Esophagus (tissue), 2 donors: ENCODE measurements at regions not wholly inside any gene's neighbourhood (a gene's known extent, or its start where the extent isn't known, plus 50 kb on each side); places are given as distances from the start of the nearest gene placed in this dataset.

ENCODE experiments used
- H3K27ac ChIP-seq, 2 donors: one replicate each; pipeline ENCODE4 v1.5.1; 2013; ENCODE audit warnings: low read depth in 2 of 2, mild to moderate bottlenecking in 2 of 2, inconsistent platforms in 1 of 2, low read length in 1 of 2, moderate library complexity in 1 of 2
- H3K27me3 ChIP-seq, 2 donors: one replicate each; pipeline ENCODE4 v1.6.1; 2013; ENCODE audit warnings: low read length in 2 of 2, control low read depth in 1 of 2, mild to moderate bottlenecking in 1 of 2; ENCODE audit not compliant: insufficient read depth in 2 of 2, control insufficient read depth in 1 of 2
- H3K36me3 ChIP-seq, 2 donors: one replicate each; pipeline ENCODE4 v1.6.1; 2013; ENCODE audit warnings: low read length in 1 of 2; ENCODE audit not compliant: control insufficient read depth in 2 of 2, insufficient read depth in 2 of 2
- H3K4me1 ChIP-seq, 2 donors: one replicate each; pipeline ENCODE4 v1.6.1; 2013; ENCODE audit warnings: low read length in 1 of 2; ENCODE audit not compliant: control insufficient read depth in 2 of 2, insufficient read depth in 2 of 2
- H3K4me3 ChIP-seq, 2 donors: one replicate each; pipeline ENCODE4 v1.5.1; 2013; ENCODE audit warnings: low read length in 2 of 2, mild to moderate bottlenecking in 2 of 2, low read depth in 1 of 2, moderate library complexity in 1 of 2
- H3K9me3 ChIP-seq, 2 donors: one replicate each; pipeline ENCODE4 v1.6.1; 2013; ENCODE audit warnings: mild to moderate bottlenecking in 2 of 2, low read depth in 1 of 2, low read length in 1 of 2, moderate library complexity in 1 of 2; ENCODE audit not compliant: control insufficient read depth in 2 of 2, insufficient read depth in 1 of 2
- WGBS, 2 donors: extraction: QIAGEN DNeasy Blood & Tissue Kit; methylation state at CpG; one replicate each; pipeline ENCODE4 v1.1.7; 2013; 5-methylcytosine and 5-hydroxymethylcytosine counted together
- donor health status: healthy with polysubstance abuse.
- donor health status: Bipolar disorder and iron deficiency.

DNA sequence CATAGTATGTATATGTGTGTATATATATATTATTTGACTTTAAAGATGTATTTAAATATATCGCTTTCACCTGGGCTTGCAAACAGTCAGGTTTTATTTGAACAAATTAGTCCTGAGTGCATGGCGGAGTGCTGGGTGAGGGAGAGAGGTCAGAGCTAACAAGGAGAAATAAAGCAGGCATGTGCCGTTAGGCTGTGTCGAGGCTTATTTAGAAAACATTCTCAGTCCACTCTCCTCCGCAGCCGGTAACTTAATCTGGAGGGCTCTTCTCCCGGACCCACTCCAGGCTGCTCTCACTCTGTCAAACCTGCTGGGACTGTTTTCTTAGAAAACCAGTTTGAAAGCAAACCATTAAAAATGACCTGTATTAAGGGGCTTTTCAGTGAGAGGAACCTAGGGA lies 455.9 kb downstream of the MN1 start:
- Histone ChIP-seq H3K27me3 (no peaks in the 10 kb centered on the region), H3K4me3 (no peak overlapping the region), H3K36me3 (no peaks in the 10 kb centered on the region), H3K4me1 (no peaks in the 10 kb centered on the region), H3K27ac (no peak overlapping the region), H3K9me3 (no peaks in the 10 kb centered on the region)
- 80 to 86% methylated on average over 7 of the region's 7 CpGs for WGBS, 2 donors

DNA sequence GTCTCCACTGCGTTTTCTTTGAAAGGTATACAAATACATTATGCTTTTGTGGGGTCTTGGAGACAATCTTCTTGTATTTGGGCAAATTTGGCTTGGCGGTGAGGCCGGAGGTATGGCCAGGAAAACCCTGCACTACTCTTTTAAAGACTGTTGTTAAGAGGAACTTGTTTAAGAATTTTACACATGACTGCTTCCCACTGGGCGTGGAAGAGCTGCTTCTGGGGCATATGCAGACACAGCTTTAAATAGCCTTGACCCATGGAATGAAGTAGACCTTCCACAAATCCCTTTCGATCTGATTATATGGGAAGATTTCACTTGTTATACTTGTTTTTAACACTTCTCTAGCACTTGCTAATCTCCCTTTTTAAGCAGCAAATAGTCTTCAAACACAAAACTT lies 453.6 kb downstream of the MN1 start:
- WGBS, 2 donors, result 49 to 56% methylated on average over 5 of the region's 5 CpGs

DNA sequence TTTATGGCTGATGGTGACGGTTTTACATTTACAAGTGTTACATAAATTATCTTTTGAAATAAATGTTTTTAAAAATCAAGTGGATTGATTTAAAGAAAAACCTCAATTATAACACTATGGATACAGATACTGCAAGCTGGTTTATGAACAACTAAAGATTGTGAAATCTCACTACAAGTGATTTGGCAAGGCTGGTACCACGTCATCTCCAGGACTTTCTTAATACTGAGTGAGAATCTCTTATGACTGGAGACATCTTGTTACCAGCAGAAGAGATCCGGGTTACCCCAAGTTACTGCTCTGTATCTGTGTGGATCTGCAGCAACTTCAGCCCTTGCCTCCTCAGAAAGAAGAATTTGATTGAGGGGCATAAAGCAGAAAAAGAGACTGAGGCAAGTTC lies 452.9 kb downstream of the MN1 start:
- 66 to 68% methylated on average over 3 of the region's 3 CpGs for WGBS, 2 donors
- Histone ChIP-seq H3K9me3 (no peaks in the 10 kb centered on the region), H3K27ac (no peak overlapping the region), H3K4me1 (no peaks in the 10 kb centered on the region), H3K36me3 (no peaks in the 10 kb centered on the region), H3K27me3 (no peaks in the 10 kb centered on the region), H3K4me3 (no peak overlapping the region)

More for the DNA sequence above, 453.6 kb downstream of the MN1 start:
- Histone ChIP-seq H3K27me3 (no peaks in the 10 kb centered on the region), H3K9me3 (no peaks in the 10 kb centered on the region), H3K4me1 (no peaks in the 10 kb centered on the region), H3K27ac (no peak overlapping the region), H3K4me3 (no peak overlapping the region), H3K36me3 (no peaks in the 10 kb centered on the region)

- H3K9me3 ChIP-seq, result peaks cover 0 to 3% of the 10 kb centered on the region in 2 donors
- H3K36me3 ChIP-seq, result no peaks in the 10 kb centered on the region
- no peak overlapping the region for H3K27ac ChIP-seq
- no peaks in the 10 kb centered on the region for H3K27me3 ChIP-seq
- H3K4me3 ChIP-seq, result no peak overlapping the region
- H3K4me1 ChIP-seq, result no peaks in the 10 kb centered on the region
These were observed 452.1 kb downstream of the MN1 start for GRCh38 chr22:27349456-27349855.

DNA sequence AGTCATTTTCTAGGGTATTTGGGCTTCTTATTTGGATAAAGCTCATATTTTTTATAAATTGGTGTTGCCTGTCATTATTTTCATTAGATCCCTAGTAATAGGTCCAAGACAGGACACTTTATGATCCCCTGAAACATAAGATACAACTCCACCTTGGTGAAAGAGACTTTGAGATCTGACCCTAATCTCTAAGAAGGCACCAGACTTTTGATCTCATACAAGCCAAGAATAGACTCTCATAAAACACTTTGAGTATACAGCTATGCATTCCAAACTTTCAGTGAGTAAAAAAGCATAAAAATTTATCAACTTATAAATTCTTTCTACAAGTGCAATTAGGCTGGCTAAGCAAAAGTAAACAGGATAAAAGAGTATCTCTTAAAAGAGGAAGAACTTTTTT lies 451.2 kb downstream of the MN1 start:
- no peaks in the 10 kb centered on the region for H3K36me3 ChIP-seq
- peaks cover 0 to 3% of the 10 kb centered on the region in 2 donors for H3K9me3 ChIP-seq
- H3K27ac ChIP-seq, result no peak overlapping the region

DNA sequence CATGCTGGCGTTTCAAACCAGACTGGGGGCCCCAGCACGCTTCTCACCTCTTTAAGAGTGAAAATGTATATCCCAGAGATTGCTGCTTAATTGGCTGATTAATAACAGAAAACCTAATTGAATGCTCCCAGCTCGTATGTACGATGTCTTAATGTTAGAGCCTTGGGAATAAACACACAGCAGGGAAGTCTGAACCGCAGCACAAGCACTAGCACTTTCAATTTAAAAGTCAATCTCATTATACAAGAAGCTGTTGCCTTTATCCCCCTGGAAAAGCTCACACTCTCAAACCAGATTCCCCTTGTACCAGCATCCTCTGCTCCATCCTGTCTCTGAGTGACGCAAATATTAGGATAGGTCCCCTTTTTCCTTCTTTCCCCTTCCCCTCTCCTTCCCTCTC lies 449.1 kb downstream of the MN1 start:
- no peak overlapping the region for H3K27ac ChIP-seq
- H3K27me3 ChIP-seq, result no peaks in the 10 kb centered on the region
- H3K36me3 ChIP-seq, result no peaks in the 10 kb centered on the region
- 54 to 60% methylated on average over 6 of the region's 6 CpGs for WGBS, 2 donors
- no peak overlapping the region for H3K4me3 ChIP-seq
- peaks cover 0 to 3% of the 10 kb centered on the region in 2 donors for H3K9me3 ChIP-seq
- no peaks in the 10 kb centered on the region for H3K4me1 ChIP-seq

More for the DNA sequence above, 451.2 kb downstream of the MN1 start:
- Histone ChIP-seq H3K27me3 (no peaks in the 10 kb centered on the region), H3K4me3 (no peak overlapping the region), H3K4me1 (no peaks in the 10 kb centered on the region)

GRCh38 chr22:27358096-27358870 lies 443.3 kb downstream of the MN1 start:
- H3K4me1 ChIP-seq, result no peaks in the 10 kb centered on the region
- 71 to 77% methylated on average over 7 of the region's 7 CpGs for WGBS, 2 donors
- no peaks in the 10 kb centered on the region for H3K36me3 ChIP-seq
- H3K27ac ChIP-seq, result no peak overlapping the region
- H3K9me3 ChIP-seq, result peaks cover 0 to 3% of the 10 kb centered on the region in 2 donors
- no peaks in the 10 kb centered on the region for H3K27me3 ChIP-seq
- H3K4me3 ChIP-seq, result no peak overlapping the region

DNA sequence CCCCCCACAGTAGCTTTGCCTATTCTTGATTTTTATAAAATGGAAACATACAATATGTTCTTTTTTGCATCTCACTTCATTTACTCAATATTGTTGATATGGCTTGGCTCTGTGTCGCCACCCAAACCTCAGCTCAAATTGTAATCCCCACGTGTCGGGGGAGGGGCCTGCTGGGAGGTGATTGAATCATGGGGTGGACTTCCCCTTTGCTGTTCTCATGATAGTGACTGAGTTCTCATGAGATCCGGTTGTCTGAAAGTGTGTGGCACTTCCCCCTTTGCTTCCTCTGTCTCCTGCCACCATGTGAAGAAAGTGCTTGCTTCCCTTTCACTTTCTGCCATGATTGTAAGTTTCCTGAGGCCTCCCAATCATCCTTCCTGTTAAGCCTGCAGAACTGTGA lies 431.3 kb downstream of the MN1 start:
- WGBS, 2 donors, result 58 to 69% methylated on average over 4 of the region's 4 CpGs
- H3K4me1 ChIP-seq, result no peaks in the 10 kb centered on the region
- H3K36me3 ChIP-seq, result no peaks in the 10 kb centered on the region
- H3K27ac ChIP-seq, result no peak overlapping the region
- H3K27me3 ChIP-seq, result peaks cover 0 to 2% of the 10 kb centered on the region in 2 donors
- H3K4me3 ChIP-seq, result no peak overlapping the region
- H3K9me3 ChIP-seq, result peaks cover 0 to 2% of the 10 kb centered on the region in 2 donors

DNA sequence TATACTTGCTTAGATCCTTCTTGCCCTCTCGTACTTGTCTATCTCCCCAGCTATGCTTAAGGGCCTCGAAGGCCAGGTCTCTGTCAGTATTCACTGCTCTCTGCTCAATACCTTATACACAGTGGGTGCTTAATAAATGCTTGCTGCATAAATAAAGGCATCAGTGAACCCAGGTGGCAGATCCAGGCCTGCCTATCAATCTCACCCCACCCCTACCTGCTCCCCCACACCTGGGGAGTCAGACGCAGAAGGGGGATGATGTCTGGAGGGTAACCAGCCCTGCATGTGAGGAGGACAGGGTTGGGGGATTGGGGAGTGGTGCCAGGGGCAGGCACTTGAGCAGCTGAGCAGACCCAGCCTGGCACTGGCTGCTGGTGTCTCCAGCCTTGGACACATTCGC lies 430.6 kb downstream of the MN1 start:
- no peak overlapping the region for H3K4me3 ChIP-seq
- H3K27ac ChIP-seq, result no peak overlapping the region
- H3K9me3 ChIP-seq, result peaks cover 0 to 2% of the 10 kb centered on the region in 2 donors
- 90 to 97% methylated on average over 4 of the region's 4 CpGs for WGBS, 2 donors
- no peaks in the 10 kb centered on the region for H3K4me1 ChIP-seq
- H3K27me3 ChIP-seq, result peaks cover 0 to 2% of the 10 kb centered on the region in 2 donors
- H3K36me3 ChIP-seq, result no peaks in the 10 kb centered on the region

DNA sequence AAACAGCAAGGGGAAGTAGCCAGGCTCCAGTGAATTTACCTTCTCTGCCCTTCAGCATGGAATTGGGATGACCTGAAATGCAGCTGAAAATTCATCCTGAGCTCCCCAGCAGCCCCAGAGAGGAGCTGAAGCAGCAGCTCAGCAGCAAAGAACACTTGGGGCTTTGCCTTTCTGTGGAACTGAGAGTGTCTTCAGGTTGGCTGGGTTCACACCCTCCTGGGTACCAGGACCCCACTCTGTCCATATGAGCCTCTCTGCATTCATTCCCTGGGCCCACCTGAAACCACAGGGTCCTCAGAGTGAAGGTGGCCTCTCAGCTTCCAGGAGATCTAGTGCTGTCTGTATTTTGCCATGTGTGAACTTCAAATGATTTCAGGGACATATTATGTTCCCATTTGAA lies 429.2 kb downstream of the MN1 start:
- H3K4me3 ChIP-seq, result no peak overlapping the region
- no peak overlapping the region for H3K27ac ChIP-seq
- H3K36me3 ChIP-seq, result no peaks in the 10 kb centered on the region
- peaks cover 0 to 2% of the 10 kb centered on the region in 2 donors for H3K27me3 ChIP-seq
- H3K9me3 ChIP-seq, result peaks cover 0 to 2% of the 10 kb centered on the region in 2 donors
- H3K4me1 ChIP-seq, result no peaks in the 10 kb centered on the region
